Heart left ventricle (tissue), 16 donors: ENCODE measurements at regions not wholly inside any gene's neighbourhood (a gene's known extent, or its start where the extent isn't known, plus 50 kb on each side); places are given as distances from the start of the nearest gene placed in this dataset.

ENCODE experiments used
- ATAC-seq, 4 donors: fragments of 200-7000 bp; cut with Tn5 transposase; one replicate each; pipeline ENCODE4 v1.9.1; 2020 to 2022; ENCODE audit warnings: moderate library complexity in 4 of 4, mild to moderate bottlenecking in 3 of 4, moderate number of reproducible peaks in 1 of 4
- DNase-seq, 5 donors: peaks; one replicate each; pipeline ENCODE4 v3.0.0-alpha.2; 2020
- H3K27ac ChIP-seq, 12 donors: fragments of 200-600 bp; sonication (generic) in 4 of 12; one replicate each; pipeline versions ENCODE4 v1.5.0 to v1.8.0; 2016 to 2022; ENCODE audit warnings: mild to moderate bottlenecking in 2 of 12
- H3K27me3 ChIP-seq, 9 donors: fragments of 200-600 bp; sonication (generic) in 2 of 9; one replicate each; pipeline versions ENCODE4 v1.5.1 to v1.8.0; 2016 to 2022; ENCODE audit warnings: mild to moderate bottlenecking in 3 of 9
- H3K36me3 ChIP-seq, 9 donors: fragments of 200-600 bp; sonication (generic) in 2 of 9; one replicate each; pipeline versions ENCODE4 v1.5.0 to v1.8.0; 2018 to 2022; ENCODE audit warnings: mild to moderate bottlenecking in 2 of 9
- H3K4me1 ChIP-seq, 12 donors: fragments of 200-600 bp; sonication (generic) in 4 of 12; one replicate each; pipeline versions ENCODE4 v1.5.0 to v1.8.0; 2016 to 2022; ENCODE audit warnings: mild to moderate bottlenecking in 3 of 12
- H3K4me3 ChIP-seq, 12 donors: fragments of 200-600 bp; sonication (generic) in 4 of 12; one replicate each; pipeline versions ENCODE4 v1.5.0 to v1.8.0; 2017 to 2022; ENCODE audit warnings: mild to moderate bottlenecking in 9 of 12, moderate library complexity in 4 of 12
- H3K9me3 ChIP-seq, 12 donors: fragments of 200-600 bp; sonication (generic) in 4 of 12; one replicate each; pipeline versions ENCODE4 v1.5.0 to v1.8.0; 2016 to 2022; ENCODE audit warnings: mild to moderate bottlenecking in 1 of 12
- CTCF ChIP-seq, 12 donors: fragments of 200-600 bp; sonication (generic) in 4 of 12; IDR thresholded peaks; one replicate each; pipeline versions ENCODE4 v1.5.0 to v1.8.0; 2018 to 2022; ENCODE audit warnings: antibody characterized with exemption in 12 of 12, mild to moderate bottlenecking in 5 of 12
- POLR2A ChIP-seq, 2 donors: fragments of 450-650 bp; IDR thresholded peaks; one replicate each; pipeline ENCODE4 v1.6.1; 2017; ENCODE audit warnings: antibody characterized with exemption in 2 of 2, mild to moderate bottlenecking in 2 of 2, moderate library complexity in 2 of 2
- WGBS, 4 donors: extraction: QIAGEN DNeasy Blood & Tissue Kit in 2 of 4; methylation state at CpG; one replicate each; pipeline versions ENCODE4 v1.1.5 to v1.1.7; 2013 to 2018; 5-methylcytosine and 5-hydroxymethylcytosine counted together
- intact Hi-C, 10 donors: fragments of 100-400 bp; cut with DNase I; formaldehyde crosslinking; loops; one replicate each; pipeline versions ENCODE4 v1.11.1 to v1.14.2; 2022
- donor health status: ischemic (EF 13 %, LVEDD 7.1; RV severe dilation, severe dysfunction).
- donor health status: healthy with polysubstance abuse.
- donor health status: DM: no; HTN: yes; CAD: no.
- donor health status: DM: no; HTN: no; CAD: no.
- donor health status: ischemic (EF 25% LVEDD 6.9; RV normal size, moderate dysfunction).
- donor health status: ischemic (EF 25% LVEDD 5.7; RV mildly dilated, moderate dysfunction).
- donor health status: healthy.
- donor health status: DM: yes; HTN: yes; CAD: no.
- donor health status: ischemic (EF 35%, LVEDD 5.7; RV mildly dilated, moderate dysfunction).
- donor health status: nonischemic (EF 11% LVEDD 7.7; RV severe dilation, severe dysfunction).
- donor health status: DM: yes; HTN: yes; CAD: no.
- donor health status: PGD.
- donor health status: ischemic (EF 29% LVEDD 5.4; RV normal size, mild dysfunction).
- donor health status: nonischemic (EF 23%, LVEDD 6.1; RV moderate dilation, normal function).

- Histone ChIP-seq H3K4me3 (no peak overlapping the region), H3K36me3 (no peaks in the 10 kb centered on the region), H3K9me3 (no peaks in the 10 kb centered on the region), H3K27ac (no peak overlapping the region), H3K4me1 (peaks cover 0 to 3% (median 0%) of the 10 kb centered on the region in 12 donors), H3K27me3 (no peaks in the 10 kb centered on the region)
- 84 to 94% (median 87%) methylated on average over 1 of the region's 1 CpG for WGBS, 4 donors
- intact Hi-C loops, result loop anchor here in 7 of 10 donors (5.0 to 10.0 kb wide), 3 partner anchors 80 to 88 kb away; no protein-coding TSS in a partner anchor
- ATAC-seq (no peak), DNase-seq (no peak)
- TF ChIP-seq CTCF (IDR thresholded peaks at IDR 0.05) (no peak), POLR2A (IDR thresholded peaks at IDR 0.05) (no peak)
Observed at GRCh38 chr5:86964889-86965288, 302.8 kb upstream of the RASA1 start.

GRCh38 chr5:86968301-86968753 lies 299.4 kb upstream of the RASA1 start:
- intact Hi-C loops, result loop anchor here in 9 of 10 donors (2.0 to 10.0 kb wide), 4 partner anchors 84 to 91 kb away; no protein-coding TSS in a partner anchor
- Histone ChIP-seq H3K4me3 (no peak overlapping the region), H3K27me3 (no peaks in the 10 kb centered on the region), H3K4me1 (peaks cover 0 to 12% (median 0%) of the 10 kb centered on the region in 12 donors), H3K27ac (peak overlapping the region in 5 of 12 donors; percentile 27 to 52 (median 30)), H3K9me3 (no peaks in the 10 kb centered on the region), H3K36me3 (no peaks in the 10 kb centered on the region)
- peak; percentile 38 to 61 (median 53) for DNase-seq
- ATAC-seq, result peak in 2 of 4 donors; percentile 74 to 91
- 16 to 23% (median 21%) methylated on average over 4 of the region's 4 CpGs for WGBS, 4 donors
- TF ChIP-seq CTCF (IDR thresholded peaks at IDR 0.05), result peak in 11 of 12 donors; percentile 17 to 62 (median 37)
- TF ChIP-seq POLR2A (IDR thresholded peaks at IDR 0.05), result no peak

- intact Hi-C loops, result no loop called here
- Histone ChIP-seq H3K4me1 (peaks cover 0 to 19% (median 0%) of the 10 kb centered on the region in 12 donors), H3K9me3 (no peaks in the 10 kb centered on the region), H3K27me3 (no peaks in the 10 kb centered on the region), H3K36me3 (no peaks in the 10 kb centered on the region), H3K27ac (peak overlapping the region in 1 of 12 donors; percentile 71), H3K4me3 (no peak overlapping the region)
- DNase-seq (no peak), ATAC-seq (no peak)
- 87 to 92% (median 88%) methylated on average over 3 of the region's 3 CpGs for WGBS, 4 donors
- TF ChIP-seq CTCF (IDR thresholded peaks at IDR 0.05) (no peak), POLR2A (IDR thresholded peaks at IDR 0.05) (no peak)
Observed at GRCh38 chr5:86970361-86970760, 297.3 kb upstream of the RASA1 start.

GRCh38 chr5:86971034-86971571 lies 296.6 kb upstream of the RASA1 start:
- Histone ChIP-seq H3K27me3 (no peaks in the 10 kb centered on the region), H3K36me3 (no peaks in the 10 kb centered on the region), H3K27ac (peak overlapping the region in 1 of 12 donors; percentile 71), H3K4me3 (no peak overlapping the region), H3K4me1 (peaks cover 0 to 24% (median 0%) of the 10 kb centered on the region in 12 donors), H3K9me3 (no peaks in the 10 kb centered on the region)
- DNase-seq, result no peak
- ATAC-seq, result peak in 2 of 4 donors; percentile 49 to 55
- intact Hi-C loops, result no loop called here
- WGBS, 4 donors, result 40 to 50% (median 42%) methylated on average over 4 of the region's 4 CpGs
- TF ChIP-seq CTCF (IDR thresholded peaks at IDR 0.05) (peak in 3 of 12 donors; percentile 12 to 27 (median 19)), POLR2A (IDR thresholded peaks at IDR 0.05) (no peak)
